D721Med (cell line): ENCODE measurements at regions not wholly inside any gene's neighbourhood (a gene's known extent, or its start where the extent isn't known, plus 50 kb on each side); places are given as distances from the start of the nearest gene placed in this dataset.
"Not testable (repeated sequence)": the region's sequence is repeated elsewhere in the genome, so short reads cannot be mapped to it uniquely, and the experiment has no call there.

Experiments
- DNase-seq: peaks from one replicate; pipeline ENCODE4 v3.0.0; 2011; ENCODE audit warnings: low spot score; ENCODE audit not compliant: insufficient read length
- FAIRE-seq: peaks from 2 replicates; lab custom pipeline; 2011; peaks lifted over from hg19 to GRCh38; lab: Jason Lieb, UNC
- CTCF ChIP-seq: IDR thresholded peaks from 2 replicates; pipeline ENCODE4 v1.5.1; 2012; ENCODE audit warnings: mild to moderate bottlenecking, control low read depth; ENCODE audit not compliant: insufficient read depth; ENCODE audit errors: missing control alignments

- no peak for TF ChIP-seq CTCF
- DNase-seq, result no peak
- no peak for FAIRE-seq
These were observed 214.8 kb upstream of the GRIA1 start for GRCh38 chr5:153275695-153276094.

DNA sequence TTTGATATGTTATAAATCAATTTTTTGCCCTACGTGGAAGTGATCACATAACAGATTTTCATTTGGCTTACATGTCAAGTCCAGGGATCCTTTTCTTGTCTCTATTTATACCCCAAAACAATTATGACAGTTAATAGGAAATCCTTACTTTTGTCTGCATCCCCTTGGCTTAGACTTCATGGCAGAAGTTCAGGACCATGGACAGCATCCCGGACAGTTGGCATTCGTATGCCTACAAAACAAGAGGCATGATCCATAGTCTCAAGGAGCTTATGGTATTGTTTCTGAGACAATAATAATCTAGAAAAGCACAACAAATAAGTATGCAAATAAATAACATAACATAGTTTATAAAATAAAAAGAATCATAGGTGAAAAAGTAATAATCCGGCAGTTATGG lies 214.3 kb upstream of the GRIA1 start:
- no peak for DNase-seq
- FAIRE-seq, result no peak
- no peak for TF ChIP-seq CTCF

DNA sequence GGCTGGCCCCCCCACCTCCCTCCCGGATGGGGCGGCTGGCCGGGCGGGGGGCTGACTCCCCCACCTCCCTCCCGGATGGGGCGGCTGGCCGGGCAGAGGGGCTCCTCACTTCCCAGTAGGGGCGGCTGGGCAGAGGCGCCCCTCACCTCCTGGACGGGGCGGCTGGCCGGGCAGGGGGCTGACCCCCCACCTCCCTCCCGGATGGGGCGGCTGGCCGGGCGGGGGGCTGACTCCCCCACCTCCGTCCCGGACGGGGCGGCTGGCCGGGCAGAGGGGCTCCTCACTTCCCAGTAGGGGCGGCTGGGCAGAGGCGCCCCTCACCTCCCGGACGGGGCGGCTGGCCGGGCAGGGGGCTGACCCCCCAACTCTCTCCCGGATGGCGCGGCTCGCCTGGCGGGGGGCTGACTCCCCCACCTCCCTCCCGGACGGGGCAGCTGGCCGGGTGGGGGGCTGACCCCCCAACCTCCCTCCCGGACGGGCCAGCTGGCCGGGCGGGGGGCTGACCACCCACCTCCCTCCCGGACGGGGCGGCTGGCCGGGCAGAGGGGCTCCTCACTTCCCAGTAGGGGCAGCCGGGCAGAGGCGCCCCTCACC lies 194.1 kb upstream of the GRIA1 start:
- FAIRE-seq, DNase-seq: not testable (repeated sequence)

GRCh38 chr5:153299891-153300290 lies 190.6 kb upstream of the GRIA1 start:
- no peak for TF ChIP-seq CTCF
- no peak for FAIRE-seq
- no peak for DNase-seq

DNA sequence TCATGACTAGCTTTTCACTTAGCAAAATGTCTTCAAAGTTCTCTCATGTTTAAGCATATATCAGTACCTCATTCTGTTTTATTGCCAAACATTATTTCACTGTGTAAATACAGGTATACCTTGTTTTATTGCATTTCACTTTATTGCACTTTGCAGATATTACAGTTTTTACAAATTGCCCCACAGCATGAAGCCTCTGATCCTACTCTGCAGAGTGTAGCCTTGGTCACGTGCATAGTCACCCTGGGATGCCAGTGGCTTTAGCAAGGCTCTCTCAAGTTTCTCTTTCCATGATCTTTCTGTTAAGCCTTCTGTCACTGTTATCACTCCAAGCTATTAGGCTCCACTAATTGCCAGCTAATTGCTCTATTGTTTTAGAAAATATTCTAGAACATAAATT lies 182.2 kb upstream of the GRIA1 start:
- DNase-seq, result no peak
- FAIRE-seq, result no peak
- no peak for TF ChIP-seq CTCF

DNA sequence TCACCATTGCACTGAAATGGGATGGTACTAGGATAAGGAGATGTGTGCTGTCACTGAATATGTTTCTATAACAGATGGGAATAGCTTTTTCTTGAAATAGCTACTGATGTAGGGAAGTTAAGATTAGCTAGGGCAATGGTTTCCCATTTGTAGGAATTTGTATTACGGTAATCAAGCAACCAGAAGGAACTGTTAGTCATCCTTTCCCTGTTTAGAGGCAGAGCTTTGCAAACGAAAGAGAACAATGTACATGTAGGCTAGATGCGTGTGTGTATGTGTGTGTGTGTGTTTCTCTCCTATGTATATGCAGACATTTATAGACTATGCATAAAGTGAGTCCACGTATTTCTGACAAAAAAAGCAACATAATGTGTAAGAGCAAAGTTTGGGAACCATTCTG lies 171.9 kb upstream of the GRIA1 start:
- no peak for FAIRE-seq
- DNase-seq, result no peak
- TF ChIP-seq CTCF, result no peak

DNA sequence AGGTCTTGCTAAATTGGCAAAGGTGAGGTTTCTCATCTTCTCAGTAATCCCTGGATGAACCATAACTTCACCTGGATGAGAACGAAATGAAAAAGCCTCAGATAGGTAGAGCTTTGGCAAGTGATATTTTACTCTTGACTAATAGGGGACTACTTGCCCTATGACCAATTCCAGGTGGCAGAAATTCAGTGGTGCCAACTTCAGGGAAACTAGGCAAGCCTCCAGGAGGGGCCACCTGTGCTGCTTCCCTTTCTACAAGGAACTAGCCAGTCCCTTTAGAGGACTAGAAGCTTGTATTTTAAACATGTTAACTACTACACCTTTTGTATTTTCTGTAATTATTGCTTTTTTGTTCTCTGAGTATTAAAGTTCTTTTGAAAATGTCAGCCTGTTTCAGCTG lies 169.0 kb upstream of the GRIA1 start:
- DNase-seq, result no peak
- FAIRE-seq, result no peak
- TF ChIP-seq CTCF, result no peak

- FAIRE-seq (no peak), DNase-seq (no peak)
- TF ChIP-seq CTCF, result no peak
These were observed 150.3 kb upstream of the GRIA1 start for GRCh38 chr5:153340139-153340538.
